SJCRH30 (cell line): ENCODE measurements at regions not wholly inside any gene's neighbourhood (a gene's known extent, or its start where the extent isn't known, plus 50 kb on each side); places are given as distances from the start of the nearest gene placed in this dataset.
"Not testable (repeated sequence)": the region's sequence is repeated elsewhere in the genome, so short reads cannot be mapped to it uniquely, and the experiment has no call there.

Experiments used
- DNase-seq, 2 experiments: peaks; one replicate each; pipeline ENCODE4 v3.0.0-alpha.2; 2015 to 2020
- H3K27ac ChIP-seq: fragments of 250-450 bp; sonication (Bioruptor Pico); 2 replicates; pipeline ENCODE4 v1.5.1; 2020; ENCODE audit warnings: mild to moderate bottlenecking, moderate library complexity
- H3K27me3 ChIP-seq: fragments of 250-450 bp; sonication (Bioruptor Pico); 2 replicates; pipeline ENCODE4 v1.5.1; 2020; ENCODE audit warnings: mild to moderate bottlenecking, moderate library complexity
- H3K36me3 ChIP-seq: fragments of 250-450 bp; sonication (Bioruptor Pico); 2 replicates; pipeline ENCODE4 v1.5.1; 2020; ENCODE audit warnings: mild to moderate bottlenecking, moderate library complexity
- H3K4me1 ChIP-seq: fragments of 250-450 bp; sonication (Bioruptor Pico); 2 replicates; pipeline ENCODE4 v1.5.1; 2020; ENCODE audit warnings: mild to moderate bottlenecking, moderate library complexity
- H3K4me3 ChIP-seq: fragments of 250-450 bp; sonication (Bioruptor Pico); 2 replicates; pipeline ENCODE4 v1.5.1; 2020; ENCODE audit warnings: mild to moderate bottlenecking, moderate library complexity
- H3K9me3 ChIP-seq: fragments of 250-450 bp; sonication (Bioruptor Pico); replicated peaks from 2 replicates; pipeline ENCODE4 v1.5.1; 2020; ENCODE audit warnings: mild to moderate bottlenecking, moderate library complexity

- no peaks in the 10 kb centered on the region for H3K9me3 ChIP-seq
- no peaks in the 10 kb centered on the region for H3K27me3 ChIP-seq
- peak overlapping the region; percentile 50; the same call in 1 of the 2 replicates for H3K27ac ChIP-seq
- peak; percentile 60 to 69 for DNase-seq
- peaks cover 12% of the 10 kb centered on the region; the same call in 1 of the 2 replicates for H3K4me1 ChIP-seq
- H3K4me3 ChIP-seq: no peak overlapping the region
- no peaks in the 10 kb centered on the region for H3K36me3 ChIP-seq
These were observed 188.6 kb downstream of the RPS24 start for GRCh38 chr10:78222096-78222790.

GRCh38 chr10:78223088-78223487, 189.4 kb downstream of the RPS24 start:
- Histone ChIP-seq H3K27ac (no peak overlapping the region), H3K27me3 (no peaks in the 10 kb centered on the region), H3K36me3 (no peaks in the 10 kb centered on the region), H3K4me1 (peaks cover 12% of the 10 kb centered on the region; the same call in 1 of the 2 replicates), H3K4me3 (no peak overlapping the region), H3K9me3 (no peaks in the 10 kb centered on the region)
- no peak for DNase-seq

GRCh38 chr10:78224602-78225001, 190.9 kb downstream of the RPS24 start:
- Histone ChIP-seq H3K27ac (no peak overlapping the region), H3K27me3 (no peaks in the 10 kb centered on the region), H3K4me1 (peaks cover 12% of the 10 kb centered on the region; the same call in 1 of the 2 replicates), H3K9me3 (no peaks in the 10 kb centered on the region), H3K36me3 (no peaks in the 10 kb centered on the region), H3K4me3 (no peak overlapping the region)
- no peak for DNase-seq

GRCh38 chr10:78225594-78225993, 191.9 kb downstream of the RPS24 start:
- no peaks in the 10 kb centered on the region for H3K9me3 ChIP-seq
- H3K4me3 ChIP-seq: no peak overlapping the region
- no peaks in the 10 kb centered on the region for H3K36me3 ChIP-seq
- H3K27me3 ChIP-seq: no peaks in the 10 kb centered on the region
- H3K4me1 ChIP-seq: peaks cover 12% of the 10 kb centered on the region; the same call in 1 of the 2 replicates
- DNase-seq: no peak
- H3K27ac ChIP-seq: no peak overlapping the region

GRCh38 chr10:78229489-78229888, 195.8 kb downstream of the RPS24 start:
- Histone ChIP-seq H3K4me1 (no peaks in the 10 kb centered on the region), H3K4me3 (no peak overlapping the region), H3K9me3 (no peaks in the 10 kb centered on the region), H3K27me3 (no peaks in the 10 kb centered on the region), H3K27ac (no peak overlapping the region), H3K36me3 (no peaks in the 10 kb centered on the region)
- DNase-seq: no peak

GRCh38 chr10:78229950-78230675, 196.4 kb downstream of the RPS24 start:
- DNase-seq: no peak
- H3K27me3 ChIP-seq: no peaks in the 10 kb centered on the region
- no peak overlapping the region for H3K27ac ChIP-seq
- no peaks in the 10 kb centered on the region for H3K4me1 ChIP-seq
- H3K9me3 ChIP-seq: no peaks in the 10 kb centered on the region
- H3K4me3 ChIP-seq: no peak overlapping the region
- H3K36me3 ChIP-seq: no peaks in the 10 kb centered on the region

- no peak for DNase-seq
- H3K4me3 ChIP-seq: no peak overlapping the region
- no peak overlapping the region for H3K27ac ChIP-seq
- no peaks in the 10 kb centered on the region for H3K27me3 ChIP-seq
- no peaks in the 10 kb centered on the region for H3K9me3 ChIP-seq
- no peaks in the 10 kb centered on the region for H3K36me3 ChIP-seq
- no peaks in the 10 kb centered on the region for H3K4me1 ChIP-seq
These were observed 197.7 kb downstream of the RPS24 start for GRCh38 chr10:78231327-78231726.

- Histone ChIP-seq H3K4me3 (no peak overlapping the region), H3K4me1 (no peaks in the 10 kb centered on the region), H3K27me3 (no peaks in the 10 kb centered on the region), H3K36me3 (no peaks in the 10 kb centered on the region), H3K27ac (no peak overlapping the region), H3K9me3 (no peaks in the 10 kb centered on the region)
- DNase-seq: no peak
These were observed 198.3 kb downstream of the RPS24 start for GRCh38 chr10:78231939-78232338.

GRCh38 chr10:78236416-78237015, 202.9 kb downstream of the RPS24 start:
- no peak overlapping the region for H3K27ac ChIP-seq
- H3K9me3 ChIP-seq: no peaks in the 10 kb centered on the region
- no peaks in the 10 kb centered on the region for H3K4me1 ChIP-seq
- DNase-seq: no peak
- H3K27me3 ChIP-seq: no peaks in the 10 kb centered on the region
- H3K4me3 ChIP-seq: no peak overlapping the region
- H3K36me3 ChIP-seq: no peaks in the 10 kb centered on the region

- H3K9me3 ChIP-seq, H3K4me3 ChIP-seq, H3K36me3 ChIP-seq, H3K27me3 ChIP-seq, H3K4me1 ChIP-seq, H3K27ac ChIP-seq, DNase-seq: not testable (repeated sequence)
These were observed 204.3 kb downstream of the RPS24 start for GRCh38 chr10:78237951-78238350.

- Histone ChIP-seq H3K4me3 (no peak overlapping the region), H3K27ac (no peak overlapping the region), H3K36me3 (no peaks in the 10 kb centered on the region), H3K27me3 (no peaks in the 10 kb centered on the region), H3K4me1 (peaks cover 2% of the 10 kb centered on the region; the same call in 1 of the 2 replicates), H3K9me3 (no peaks in the 10 kb centered on the region)
- DNase-seq: no peak
These were observed 213.6 kb downstream of the RPS24 start for GRCh38 chr10:78247266-78247665.

GRCh38 chr10:78247821-78248220, 214.2 kb downstream of the RPS24 start:
- H3K4me1 ChIP-seq: peaks cover 2% of the 10 kb centered on the region; the same call in 1 of the 2 replicates
- no peak overlapping the region for H3K27ac ChIP-seq
- H3K36me3 ChIP-seq: no peaks in the 10 kb centered on the region
- H3K4me3 ChIP-seq: no peak overlapping the region
- no peaks in the 10 kb centered on the region for H3K27me3 ChIP-seq
- no peak for DNase-seq
- no peaks in the 10 kb centered on the region for H3K9me3 ChIP-seq

GRCh38 chr10:78248651-78249464, 215.2 kb downstream of the RPS24 start:
- H3K4me1 ChIP-seq: peaks cover 2% of the 10 kb centered on the region; the same call in 1 of the 2 replicates
- H3K27me3 ChIP-seq: no peaks in the 10 kb centered on the region
- no peak overlapping the region for H3K4me3 ChIP-seq
- H3K27ac ChIP-seq: no peak overlapping the region; the same call in 1 of the 2 replicates
- H3K36me3 ChIP-seq: no peaks in the 10 kb centered on the region
- DNase-seq: peak in 1 of 2 experiments; percentile 63
- no peaks in the 10 kb centered on the region for H3K9me3 ChIP-seq

- Histone ChIP-seq H3K4me3 (no peak overlapping the region), H3K4me1 (peaks cover 2% of the 10 kb centered on the region; the same call in 1 of the 2 replicates), H3K9me3 (no peaks in the 10 kb centered on the region), H3K36me3 (no peaks in the 10 kb centered on the region), H3K27me3 (no peaks in the 10 kb centered on the region), H3K27ac (no peak overlapping the region; the same call in 1 of the 2 replicates)
- peak in 1 of 2 experiments; percentile 13 for DNase-seq
These were observed 216.0 kb downstream of the RPS24 start for GRCh38 chr10:78249690-78250089.
